ENCODE measurements at regions not wholly inside any gene's neighbourhood (a gene's known extent, or its start where the extent isn't known, plus 50 kb on each side); places are given as distances from the start of the nearest gene placed in this dataset.
"Not testable (repeated sequence)": the region's sequence is repeated elsewhere in the genome, so short reads cannot be mapped to it uniquely, and the experiment has no call there.

DNA sequence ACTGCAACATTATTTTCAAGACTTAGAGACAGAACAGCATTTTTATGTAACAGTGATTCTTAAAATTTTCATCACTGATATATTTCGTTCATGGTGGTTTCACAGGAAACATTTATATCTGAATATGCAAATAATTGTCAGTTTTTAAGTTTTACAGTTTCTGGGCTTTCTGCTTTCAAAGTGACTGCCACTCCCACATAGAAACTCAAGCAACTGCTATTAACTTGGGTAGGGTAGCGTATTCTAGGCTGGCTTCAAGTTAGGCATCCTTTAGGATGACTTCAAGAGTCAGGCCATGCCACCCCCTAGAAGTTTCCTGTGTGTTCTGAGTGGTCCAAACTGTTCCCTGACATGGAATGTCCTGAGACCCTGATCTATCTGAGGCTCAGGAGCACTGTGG lies 123.6 kb upstream of the TSPAN8 start:
- no peaks in the 10 kb centered on the region for H3K4me1 ChIP-seq
- no peaks in the 10 kb centered on the region for H3K36me3 ChIP-seq
- H3K27me3 ChIP-seq = no peaks in the 10 kb centered on the region
- no peak overlapping the region for H3K4me3 ChIP-seq
- TF ChIP-seq, protein P1, sequence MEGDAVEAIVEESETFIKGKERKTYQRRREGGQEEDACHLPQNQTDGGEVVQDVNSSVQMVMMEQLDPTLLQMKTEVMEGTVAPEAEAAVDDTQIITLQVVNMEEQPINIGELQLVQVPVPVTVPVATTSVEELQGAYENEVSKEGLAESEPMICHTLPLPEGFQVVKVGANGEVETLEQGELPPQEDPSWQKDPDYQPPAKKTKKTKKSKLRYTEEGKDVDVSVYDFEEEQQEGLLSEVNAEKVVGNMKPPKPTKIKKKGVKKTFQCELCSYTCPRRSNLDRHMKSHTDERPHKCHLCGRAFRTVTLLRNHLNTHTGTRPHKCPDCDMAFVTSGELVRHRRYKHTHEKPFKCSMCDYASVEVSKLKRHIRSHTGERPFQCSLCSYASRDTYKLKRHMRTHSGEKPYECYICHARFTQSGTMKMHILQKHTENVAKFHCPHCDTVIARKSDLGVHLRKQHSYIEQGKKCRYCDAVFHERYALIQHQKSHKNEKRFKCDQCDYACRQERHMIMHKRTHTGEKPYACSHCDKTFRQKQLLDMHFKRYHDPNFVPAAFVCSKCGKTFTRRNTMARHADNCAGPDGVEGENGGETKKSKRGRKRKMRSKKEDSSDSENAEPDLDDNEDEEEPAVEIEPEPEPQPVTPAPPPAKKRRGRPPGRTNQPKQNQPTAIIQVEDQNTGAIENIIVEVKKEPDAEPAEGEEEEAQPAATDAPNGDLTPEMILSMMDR (IDR thresholded peaks at IDR 0.05) = no peak
- TF ChIP-seq POLR2AphosphoS5 (IDR thresholded peaks at IDR 0.05) = no peak
- no peak for TF ChIP-seq EP300 (IDR thresholded peaks at IDR 0.05)
- TF ChIP-seq POLR2A (IDR thresholded peaks at IDR 0.05; ENCODE audit: low read depth) = no peak
- no peak for DNase-seq (ENCODE audit: extremely low spot score)
- no peak overlapping the region for H3K27ac ChIP-seq (replicated peaks in 1 of 4)
- 85% methylated on average over 2 of the region's 2 CpGs for WGBS
- intact Hi-C loops (cut with DNase I) = no loop called here
- no peaks in the 10 kb centered on the region for H3K9me3 ChIP-seq

DNA sequence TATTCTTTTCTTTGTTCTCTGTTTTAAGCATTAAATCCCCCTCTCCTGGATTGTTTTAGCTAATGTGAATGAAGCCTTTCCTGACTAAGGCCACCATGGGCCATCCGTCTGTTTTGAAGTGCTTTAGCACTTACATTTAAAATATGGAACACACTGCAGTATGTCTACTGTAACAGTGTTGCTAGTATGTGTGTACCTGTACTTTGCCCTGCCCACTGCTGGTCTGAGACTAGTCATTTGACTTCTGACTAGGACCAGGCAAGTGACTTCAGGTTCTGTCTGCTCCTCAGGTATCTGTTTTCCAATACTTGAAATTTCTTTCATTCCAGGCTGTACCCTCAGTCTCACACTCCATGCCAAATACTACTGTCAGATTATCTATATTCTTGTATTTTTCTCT lies 120.1 kb upstream of the TSPAN8 start:
- Histone ChIP-seq H3K4me1 (no peaks in the 10 kb centered on the region), H3K27me3 (no peaks in the 10 kb centered on the region), H3K27ac (replicated peaks in 1 of 4) (no peak overlapping the region), H3K4me3 (no peak overlapping the region), H3K9me3 (no peaks in the 10 kb centered on the region), H3K36me3 (no peaks in the 10 kb centered on the region)
- WGBS = 85% methylated on average over 1 of the region's 1 CpG
- no peak for DNase-seq (ENCODE audit: extremely low spot score)
- no peak for TF ChIP-seq EP300 (IDR thresholded peaks at IDR 0.05)
- TF ChIP-seq, protein P1 (IDR thresholded peaks at IDR 0.05) = no peak
- intact Hi-C loops (cut with DNase I) = no loop called here

DNA sequence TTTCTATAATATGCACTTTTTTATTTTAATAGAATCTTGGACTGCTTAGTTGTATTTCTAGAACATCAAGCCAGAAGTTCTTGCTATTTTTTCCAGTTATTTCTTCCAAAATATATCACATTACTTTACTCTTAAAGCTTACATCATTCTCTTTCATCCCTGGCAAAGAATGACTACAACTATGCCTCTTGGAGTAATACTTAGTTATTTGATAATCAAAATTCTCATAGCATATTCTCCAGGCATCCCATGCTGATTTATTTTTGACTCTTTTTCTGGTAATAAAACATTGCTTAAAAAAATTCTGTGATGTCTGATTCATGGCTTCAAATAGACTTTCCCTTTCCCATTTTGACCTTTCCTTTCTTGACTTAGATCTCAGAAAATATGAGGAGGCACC lies 118.7 kb upstream of the TSPAN8 start:
- no peak for DNase-seq (ENCODE audit: extremely low spot score)
- Histone ChIP-seq H3K4me1 (no peaks in the 10 kb centered on the region), H3K36me3 (no peaks in the 10 kb centered on the region), H3K4me3 (no peak overlapping the region), H3K27ac (replicated peaks in 1 of 4) (no peak overlapping the region), H3K9me3 (no peaks in the 10 kb centered on the region), H3K27me3 (no peaks in the 10 kb centered on the region)
- intact Hi-C loops (cut with DNase I) = no loop called here
- TF ChIP-seq POLR2AphosphoS5 (IDR thresholded peaks at IDR 0.05) = no peak
- no peak for TF ChIP-seq EP300 (IDR thresholded peaks at IDR 0.05)
- TF ChIP-seq, protein P1 (IDR thresholded peaks at IDR 0.05) = no peak
- no peak for TF ChIP-seq POLR2A (IDR thresholded peaks at IDR 0.05; ENCODE audit: low read depth)

DNA sequence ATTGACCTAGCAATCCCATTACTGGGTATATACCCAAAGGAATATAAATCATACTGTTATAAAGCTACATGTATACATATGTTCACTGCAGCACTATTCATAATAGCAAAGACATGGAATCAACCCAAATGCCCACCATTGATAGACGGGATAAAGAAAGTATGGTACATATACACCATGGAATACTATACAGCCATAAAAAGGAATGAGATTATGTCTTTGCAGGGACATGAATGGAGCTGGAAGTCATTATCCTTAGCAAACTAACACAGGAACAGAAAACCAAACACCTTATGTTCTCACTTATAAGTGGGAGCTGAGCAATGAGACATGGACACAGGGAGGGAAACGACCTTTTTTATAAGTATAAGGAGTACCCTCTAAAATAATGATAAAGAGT lies 113.0 kb upstream of the TSPAN8 start:
- intact Hi-C loops (cut with DNase I); DNase-seq (ENCODE audit: extremely low spot score); H3K36me3 ChIP-seq; H3K27me3 ChIP-seq; H3K4me3 ChIP-seq; H3K9me3 ChIP-seq; H3K4me1 ChIP-seq; H3K27ac ChIP-seq (replicated peaks in 1 of 4): not testable (repeated sequence)
- WGBS = 84% methylated on average over 2 of the region's 2 CpGs

DNA sequence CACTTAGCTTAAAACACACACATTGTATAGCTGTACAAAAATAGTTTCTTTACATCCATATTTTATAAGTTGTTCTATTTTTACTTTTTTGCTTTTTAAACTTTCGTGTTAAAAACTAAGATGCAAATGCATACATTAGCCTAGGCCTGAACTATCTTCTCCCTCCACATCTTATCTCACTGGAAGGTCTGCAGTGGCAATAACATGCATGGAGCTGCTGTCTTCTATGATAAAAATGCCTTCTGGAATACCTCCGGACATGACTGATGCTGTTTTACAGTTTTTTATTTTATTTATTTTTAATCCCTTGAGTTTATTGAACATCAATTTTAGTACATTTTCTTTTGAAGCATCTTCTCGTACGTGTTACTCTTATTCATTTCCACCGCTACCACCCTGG lies 112.3 kb upstream of the TSPAN8 start:
- no peak for DNase-seq (ENCODE audit: extremely low spot score)
- H3K4me3 ChIP-seq = no peak overlapping the region
- H3K36me3 ChIP-seq = no peaks in the 10 kb centered on the region
- H3K27me3 ChIP-seq = no peaks in the 10 kb centered on the region
- WGBS = 83% methylated on average over 5 of the region's 5 CpGs
- intact Hi-C loops (cut with DNase I) = no loop called here
- no peak for TF ChIP-seq POLR2A (IDR thresholded peaks at IDR 0.05; ENCODE audit: low read depth)
- no peak for TF ChIP-seq EP300 (IDR thresholded peaks at IDR 0.05)
- TF ChIP-seq, protein P1 (IDR thresholded peaks at IDR 0.05) = no peak
- TF ChIP-seq POLR2AphosphoS5 (IDR thresholded peaks at IDR 0.05) = no peak
- no peak overlapping the region for H3K27ac ChIP-seq (replicated peaks in 1 of 4)
- no peaks in the 10 kb centered on the region for H3K4me1 ChIP-seq
- no peaks in the 10 kb centered on the region for H3K9me3 ChIP-seq
